HEK293 (cell line): ENCODE measurements at regions not wholly inside any gene's neighbourhood (a gene's known extent, or its start where the extent isn't known, plus 50 kb on each side); places are given as distances from the start of the nearest gene placed in this dataset.

Source experiments
- CTCF ChIA-PET: fragments of 350-600 bp; formaldehyde crosslinking; extraction: SDS; loops from one replicate; lab custom pipeline; 2021; ENCODE audit warnings: antibody characterized with exemption; lab: Yijun Ruan, JAX
- POLR2A ChIA-PET: fragments of 300-600 bp; formaldehyde crosslinking; extraction: SDS; loops from one replicate; lab custom pipeline; 2020; ENCODE audit warnings: antibody characterized with exemption, inconsistent platforms; lab: Yijun Ruan, JAX
- H3K27ac ChIP-seq: fragments of 200-500 bp; sonication (Bioruptor generic); 2 replicates; pipeline ENCODE4 v1.5.1; 2014; ENCODE audit warnings: low read depth, low read length, control low read depth, inconsistent platforms; ENCODE audit errors: extremely low read depth
- H3K36me3 ChIP-seq, 2 experiments: fragments of 200-500 bp in 1 of 2; sonication (Bioruptor generic) in 1 of 2; 1 replicate in 1 of 2; 2 replicates in 1 of 2; pipeline ENCODE4 v1.5.1; 2014 to 2017; ENCODE audit warnings: inconsistent platforms in 2 of 2, low read length in 2 of 2; ENCODE audit not compliant: control insufficient read depth in 2 of 2, insufficient read depth in 1 of 2
- H3K4me1 ChIP-seq: fragments of 200-500 bp; sonication (Bioruptor generic); 2 replicates; pipeline ENCODE4 v1.5.1; 2014; ENCODE audit warnings: mild to moderate bottlenecking, low read length, inconsistent platforms; ENCODE audit not compliant: control insufficient read depth, insufficient read depth
- H3K4me3 ChIP-seq: 2 replicates; pipeline ENCODE4 v1.5.1; 2011; ENCODE audit warnings: low read depth, mild to moderate bottlenecking, control low read depth, low read length, moderate library complexity
- H3K9me3 ChIP-seq: fragments of 200-500 bp; sonication (Bioruptor generic); 2 replicates; pipeline ENCODE4 v1.5.1; 2014; ENCODE audit warnings: low read depth, low read length, inconsistent platforms; ENCODE audit not compliant: control insufficient read depth, insufficient read depth
- GLIS1 ChIP-seq: fragments of 450-650 bp; formaldehyde crosslinking; IDR thresholded peaks from 2 replicates; pipeline ENCODE4 v1.5.1; 2016; ENCODE audit warnings: missing biosample characterization, missing genetic modification characterization
- KLF16 ChIP-seq: fragments of 450-650 bp; formaldehyde crosslinking; IDR thresholded peaks from 2 replicates; pipeline ENCODE4 v1.5.1; 2017; ENCODE audit warnings: missing biosample characterization, missing genetic modification characterization
- SCRT1 ChIP-seq: fragments of 450-650 bp; formaldehyde crosslinking; IDR thresholded peaks from 2 replicates; pipeline ENCODE4 v1.5.1; 2016; ENCODE audit warnings: missing biosample characterization, missing genetic modification characterization, borderline replicate concordance
- SETDB1 ChIP-seq: IDR thresholded peaks from one replicate; pipeline ENCODE4 v1.6.1; 2017; ENCODE audit warnings: mild to moderate bottlenecking, low read length, moderate library complexity, mixed read lengths; ENCODE audit not compliant: insufficient read length
- YY1 ChIP-seq: fragments of 450-650 bp; formaldehyde crosslinking; IDR thresholded peaks from 2 replicates; pipeline ENCODE4 v1.5.1; 2018; ENCODE audit warnings: missing biosample characterization, missing genetic modification characterization
- ZBTB17 ChIP-seq: fragments of 450-650 bp; formaldehyde crosslinking; IDR thresholded peaks from 2 replicates; pipeline ENCODE4 v1.5.1; 2016; ENCODE audit warnings: missing biosample characterization, missing genetic modification characterization
- ZNF214 ChIP-seq: fragments of 450-650 bp; formaldehyde crosslinking; IDR thresholded peaks from 2 replicates; pipeline ENCODE4 v1.5.1; 2017; ENCODE audit warnings: missing biosample characterization, mild to moderate bottlenecking, missing genetic modification characterization, borderline replicate concordance
- ZNF23 ChIP-seq: fragments of 450-650 bp; formaldehyde crosslinking; IDR thresholded peaks from 2 replicates; pipeline ENCODE4 v1.5.1; 2016; ENCODE audit warnings: missing biosample characterization, missing genetic modification characterization, borderline replicate concordance
- ZNF423 ChIP-seq: fragments of 450-650 bp; formaldehyde crosslinking; IDR thresholded peaks from 2 replicates; pipeline ENCODE4 v1.5.1; 2016; ENCODE audit warnings: missing biosample characterization, missing genetic modification characterization
- ZNF529 ChIP-seq: fragments of 450-650 bp; formaldehyde crosslinking; IDR thresholded peaks from 2 replicates; pipeline ENCODE4 v1.5.1; 2017; ENCODE audit warnings: missing genetic modification characterization, missing biosample characterization; ENCODE audit not compliant: insufficient replicate concordance
- ZNF544 ChIP-seq: fragments of 450-650 bp; formaldehyde crosslinking; IDR thresholded peaks from 2 replicates; pipeline ENCODE4 v1.5.0; 2017; ENCODE audit warnings: missing biosample characterization, missing genetic modification characterization
- ZNF585B ChIP-seq: fragments of 450-650 bp; formaldehyde crosslinking; IDR thresholded peaks from 2 replicates; pipeline ENCODE4 v1.5.1; 2016; ENCODE audit warnings: missing biosample characterization, missing genetic modification characterization
- ZNF621 ChIP-seq: fragments of 450-650 bp; formaldehyde crosslinking; IDR thresholded peaks from 2 replicates; pipeline ENCODE4 v1.5.1; 2017; ENCODE audit warnings: missing biosample characterization, missing genetic modification characterization
- ZNF654 ChIP-seq: fragments of 450-650 bp; formaldehyde crosslinking; IDR thresholded peaks from 2 replicates; pipeline ENCODE4 v1.5.1; 2016; ENCODE audit warnings: low read depth, missing biosample characterization, missing genetic modification characterization
- ZNF785 ChIP-seq: fragments of 450-650 bp; formaldehyde crosslinking; IDR thresholded peaks from 2 replicates; pipeline ENCODE4 v1.5.1; 2016; ENCODE audit warnings: missing biosample characterization, missing genetic modification characterization
- TF ChIP-seq, protein P1 (sequence below): fragments of 450-650 bp; formaldehyde crosslinking; IDR thresholded peaks from 2 replicates; pipeline ENCODE4 v1.5.1; 2016; ENCODE audit warnings: missing biosample characterization, missing genetic modification characterization
- TF ChIP-seq, protein P2 (sequence below): fragments of 450-650 bp; formaldehyde crosslinking; conservative IDR thresholded peaks from 2 replicates; pipeline ENCODE4 v1.5.1; 2016; ENCODE audit warnings: low read depth, missing biosample characterization, missing genetic modification characterization
- TF ChIP-seq, protein P3 (sequence below): fragments of 450-650 bp; formaldehyde crosslinking; IDR thresholded peaks from 2 replicates; pipeline ENCODE4 v1.5.1; 2016; ENCODE audit warnings: missing biosample characterization, missing genetic modification characterization

DNA sequence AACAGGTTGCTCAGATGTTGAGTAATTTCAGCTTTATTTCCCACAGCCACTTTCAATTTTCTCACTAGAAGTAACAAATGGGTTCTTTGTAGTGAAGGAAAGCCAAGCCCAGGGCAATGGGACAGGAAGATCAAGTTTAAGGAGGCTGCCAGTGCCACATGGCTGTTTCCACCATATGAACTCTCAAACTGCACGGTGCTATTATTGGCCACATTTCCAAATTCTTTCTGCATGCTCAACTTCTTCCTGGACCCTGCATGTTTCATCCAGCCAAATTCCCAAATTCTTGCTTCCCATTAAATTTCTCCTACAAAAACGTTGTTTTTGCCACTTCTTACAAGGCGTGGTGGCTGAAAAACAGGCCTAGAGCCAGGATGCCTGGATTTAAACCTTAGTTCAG is 193.3 kb upstream of the SPHKAP start:
- POLR2A ChIA-PET = no interaction called here
- no peak for TF ChIP-seq ZNF423 (tag by site-specific recombination)
- no peak for TF ChIP-seq ZBTB17 (tag by site-specific recombination)
- TF ChIP-seq, protein P1, sequence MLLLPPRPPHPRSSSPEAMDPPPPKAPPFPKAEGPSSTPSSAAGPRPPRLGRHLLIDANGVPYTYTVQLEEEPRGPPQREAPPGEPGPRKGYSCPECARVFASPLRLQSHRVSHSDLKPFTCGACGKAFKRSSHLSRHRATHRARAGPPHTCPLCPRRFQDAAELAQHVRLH (tag by site-specific recombination) = no peak
- TF ChIP-seq SCRT1 (tag by site-specific recombination) = no peak
- CTCF ChIA-PET = no interaction called here
- Histone ChIP-seq H3K27ac (no peak overlapping the region), H3K36me3 (no peaks in the 10 kb centered on the region), H3K4me3 (no peak overlapping the region), H3K9me3 (no peaks in the 10 kb centered on the region), H3K4me1 (no peaks in the 10 kb centered on the region)

DNA sequence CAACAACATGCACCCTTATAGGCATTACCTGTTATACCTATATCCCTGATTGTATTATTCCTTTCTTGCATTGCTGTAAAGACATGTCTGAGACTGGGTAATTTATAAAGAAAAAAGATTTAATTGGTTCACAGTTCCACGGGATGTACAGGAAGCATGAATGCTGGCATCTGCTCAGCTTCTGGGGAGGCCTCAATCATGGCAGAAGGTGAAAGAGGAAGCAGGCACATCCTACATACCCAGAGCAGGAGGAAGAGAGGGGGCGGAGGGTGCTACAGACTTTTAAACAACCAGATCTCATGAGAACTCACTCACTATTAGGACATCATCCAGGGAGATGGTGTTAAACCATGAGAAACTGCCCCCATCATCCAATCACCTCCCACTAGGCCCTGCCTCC is 191.7 kb upstream of the SPHKAP start:
- H3K27ac ChIP-seq = no peak overlapping the region
- H3K36me3 ChIP-seq = no peaks in the 10 kb centered on the region
- H3K4me3 ChIP-seq = no peak overlapping the region
- TF ChIP-seq ZNF654 = no peak
- no peak for TF ChIP-seq ZNF585B (tag by site-specific recombination)
- no peak for TF ChIP-seq ZNF544 (tag by site-specific recombination)
- H3K9me3 ChIP-seq = no peaks in the 10 kb centered on the region
- no peaks in the 10 kb centered on the region for H3K4me1 ChIP-seq
- CTCF ChIA-PET = no interaction called here
- POLR2A ChIA-PET = no interaction called here

DNA sequence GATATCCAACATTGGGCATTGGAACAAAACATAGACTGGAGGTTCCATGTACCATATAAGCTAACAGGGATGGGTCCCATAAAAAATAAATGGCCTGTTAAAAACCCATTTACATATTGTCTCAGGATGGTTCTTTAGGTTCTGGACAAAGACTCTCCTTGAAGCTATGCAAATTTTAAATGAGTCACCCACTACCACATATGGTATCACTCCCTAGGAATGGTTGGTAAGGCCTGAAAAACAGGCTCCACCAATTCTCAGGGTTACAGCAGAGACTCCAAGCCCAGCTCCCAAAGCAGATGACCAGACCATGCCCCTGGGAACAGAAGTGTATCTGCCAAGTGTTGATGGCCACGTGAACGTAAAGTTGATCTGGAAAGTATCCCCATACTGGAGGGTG is 190.7 kb upstream of the SPHKAP start:
- no peak overlapping the region for H3K4me3 ChIP-seq
- H3K4me1 ChIP-seq = no peaks in the 10 kb centered on the region
- CTCF ChIA-PET = no interaction called here
- POLR2A ChIA-PET = no interaction called here
- H3K27ac ChIP-seq = no peak overlapping the region
- H3K36me3 ChIP-seq = no peaks in the 10 kb centered on the region
- H3K9me3 ChIP-seq = no peaks in the 10 kb centered on the region
- no peak for TF ChIP-seq ZNF621 (tag by site-specific recombination)

DNA sequence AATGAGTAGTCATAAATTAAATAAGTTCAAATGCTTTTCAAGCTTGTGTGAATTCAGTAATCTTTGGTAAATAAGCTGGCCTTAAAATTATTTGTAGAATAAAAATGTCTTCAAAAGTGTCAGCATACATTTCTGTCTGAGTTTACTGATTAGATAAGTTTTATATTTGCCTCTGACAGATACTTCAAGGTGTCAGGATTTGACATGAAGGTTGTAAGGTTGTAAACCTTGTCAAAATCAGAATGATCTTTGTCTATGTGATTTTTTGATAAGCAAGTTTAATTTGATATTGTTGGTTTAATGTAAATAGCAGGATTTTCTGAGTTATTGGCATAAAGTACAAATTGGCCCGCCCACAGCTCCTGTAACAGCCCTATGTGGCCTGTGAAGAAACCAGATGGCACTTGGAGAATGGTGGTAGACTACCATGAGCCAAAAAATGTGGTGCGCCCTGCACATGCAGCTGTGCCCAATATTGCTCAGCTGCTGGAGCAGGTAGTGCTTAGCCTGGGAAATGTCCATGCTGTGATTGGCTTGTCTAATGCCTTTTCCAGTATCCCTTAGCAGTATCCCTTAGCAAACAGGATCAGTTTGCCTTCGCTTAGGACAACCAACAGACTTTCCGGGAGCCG is 188.0 kb upstream of the SPHKAP start:
- Histone ChIP-seq H3K9me3 (no peaks in the 10 kb centered on the region), H3K36me3 (no peaks in the 10 kb centered on the region), H3K4me3 (no peak overlapping the region), H3K27ac (no peak overlapping the region), H3K4me1 (no peaks in the 10 kb centered on the region)
- POLR2A ChIA-PET = no interaction called here
- TF ChIP-seq ZNF214 = no peak
- no peak for TF ChIP-seq KLF16
- no peak for TF ChIP-seq ZNF529 (tag by site-specific recombination)
- TF ChIP-seq, protein P2, sequence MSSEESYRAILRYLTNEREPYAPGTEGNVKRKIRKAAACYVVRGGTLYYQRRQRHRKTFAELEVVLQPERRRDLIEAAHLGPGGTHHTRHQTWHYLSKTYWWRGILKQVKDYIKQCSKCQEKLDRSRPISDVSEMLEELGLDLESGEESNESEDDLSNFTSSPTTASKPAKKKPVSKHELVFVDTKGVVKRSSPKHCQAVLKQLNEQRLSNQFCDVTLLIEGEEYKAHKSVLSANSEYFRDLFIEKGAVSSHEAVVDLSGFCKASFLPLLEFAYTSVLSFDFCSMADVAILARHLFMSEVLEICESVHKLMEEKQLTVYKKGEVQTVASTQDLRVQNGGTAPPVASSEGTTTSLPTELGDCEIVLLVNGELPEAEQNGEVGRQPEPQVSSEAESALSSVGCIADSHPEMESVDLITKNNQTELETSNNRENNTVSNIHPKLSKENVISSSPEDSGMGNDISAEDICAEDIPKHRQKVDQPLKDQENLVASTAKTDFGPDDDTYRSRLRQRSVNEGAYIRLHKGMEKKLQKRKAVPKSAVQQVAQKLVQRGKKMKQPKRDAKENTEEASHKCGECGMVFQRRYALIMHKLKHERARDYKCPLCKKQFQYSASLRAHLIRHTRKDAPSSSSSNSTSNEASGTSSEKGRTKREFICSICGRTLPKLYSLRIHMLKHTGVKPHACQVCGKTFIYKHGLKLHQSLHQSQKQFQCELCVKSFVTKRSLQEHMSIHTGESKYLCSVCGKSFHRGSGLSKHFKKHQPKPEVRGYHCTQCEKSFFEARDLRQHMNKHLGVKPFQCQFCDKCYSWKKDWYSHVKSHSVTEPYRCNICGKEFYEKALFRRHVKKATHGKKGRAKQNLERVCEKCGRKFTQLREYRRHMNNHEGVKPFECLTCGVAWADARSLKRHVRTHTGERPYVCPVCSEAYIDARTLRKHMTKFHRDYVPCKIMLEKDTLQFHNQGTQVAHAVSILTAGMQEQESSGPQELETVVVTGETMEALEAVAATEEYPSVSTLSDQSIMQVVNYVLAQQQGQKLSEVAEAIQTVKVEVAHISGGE (tag by site-specific recombination) = no peak
- no peak for TF ChIP-seq ZNF23
- TF ChIP-seq, protein P3, sequence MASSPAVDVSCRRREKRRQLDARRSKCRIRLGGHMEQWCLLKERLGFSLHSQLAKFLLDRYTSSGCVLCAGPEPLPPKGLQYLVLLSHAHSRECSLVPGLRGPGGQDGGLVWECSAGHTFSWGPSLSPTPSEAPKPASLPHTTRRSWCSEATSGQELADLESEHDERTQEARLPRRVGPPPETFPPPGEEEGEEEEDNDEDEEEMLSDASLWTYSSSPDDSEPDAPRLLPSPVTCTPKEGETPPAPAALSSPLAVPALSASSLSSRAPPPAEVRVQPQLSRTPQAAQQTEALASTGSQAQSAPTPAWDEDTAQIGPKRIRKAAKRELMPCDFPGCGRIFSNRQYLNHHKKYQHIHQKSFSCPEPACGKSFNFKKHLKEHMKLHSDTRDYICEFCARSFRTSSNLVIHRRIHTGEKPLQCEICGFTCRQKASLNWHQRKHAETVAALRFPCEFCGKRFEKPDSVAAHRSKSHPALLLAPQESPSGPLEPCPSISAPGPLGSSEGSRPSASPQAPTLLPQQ = no peak
- no peak for TF ChIP-seq YY1 (tag by site-specific recombination)
- TF ChIP-seq SETDB1 = no peak
- no peak for TF ChIP-seq ZNF785 (tag by site-specific recombination)
- no peak for TF ChIP-seq GLIS1
- CTCF ChIA-PET = interaction anchor here (0.7 kb wide), 1 partner anchor 8 kb away, joined by 3 read pairs; no protein-coding TSS in a partner anchor
